HG02885 (cell line): ENCODE measurements at regions not wholly inside any gene's neighbourhood (a gene's known extent, or its start where the extent isn't known, plus 50 kb on each side); places are given as distances from the start of the nearest gene placed in this dataset.
"Not testable (repeated sequence)": the region's sequence is repeated elsewhere in the genome, so short reads cannot be mapped to it uniquely, and the experiment has no call there.

ENCODE experiments used
- ATAC-seq: cut with Tn5 transposase; IDR thresholded peaks from one replicate; pipeline ENCODE4 v1.9.1; 2021; ENCODE audit warnings: mild to moderate bottlenecking; ENCODE audit not compliant: unreplicated experiment, poor library complexity

GRCh38 chr5:54885636-54886035 lies 99.8 kb downstream of the ESM1 start:
- ATAC-seq: no peak

- no peak for ATAC-seq
These were observed 101.2 kb downstream of the ESM1 start for GRCh38 chr5:54884195-54884536.

GRCh38 chr5:54883374-54884194 lies 101.8 kb downstream of the ESM1 start:
- no peak for ATAC-seq

- ATAC-seq: no peak
These were observed 102.6 kb downstream of the ESM1 start for GRCh38 chr5:54882841-54883240.

- no peak for ATAC-seq
These were observed 103.3 kb downstream of the ESM1 start for GRCh38 chr5:54882101-54882500.

- ATAC-seq: no peak
These were observed 103.9 kb downstream of the ESM1 start for GRCh38 chr5:54881286-54882005.

GRCh38 chr5:54876976-54877375 lies 108.4 kb downstream of the ESM1 start:
- no peak for ATAC-seq

- ATAC-seq: no peak
These were observed 108.8 kb downstream of the ESM1 start for GRCh38 chr5:54876556-54876955.

- no peak for ATAC-seq
These were observed 110.9 kb downstream of the ESM1 start for GRCh38 chr5:54874337-54875021.

GRCh38 chr5:54873691-54874090 lies 111.7 kb downstream of the ESM1 start:
- ATAC-seq: no peak

GRCh38 chr5:54872810-54873209 lies 112.6 kb downstream of the ESM1 start:
- ATAC-seq: no peak

- ATAC-seq: no peak
These were observed 115.1 kb downstream of the ESM1 start for GRCh38 chr5:54870271-54870670.

GRCh38 chr5:54869691-54870090 lies 115.7 kb downstream of the ESM1 start:
- no peak for ATAC-seq

- ATAC-seq: peak; percentile 68
These were observed 116.6 kb downstream of the ESM1 start for GRCh38 chr5:54868511-54869483.

GRCh38 chr5:54867310-54867944 lies 118.0 kb downstream of the ESM1 start:
- peak; percentile 45 for ATAC-seq

GRCh38 chr5:54864911-54865515 lies 120.4 kb downstream of the ESM1 start:
- not testable (repeated sequence) for ATAC-seq

- ATAC-seq: no peak
These were observed 123.4 kb downstream of the ESM1 start for GRCh38 chr5:54862036-54862435.

GRCh38 chr5:54861212-54861894 lies 124.0 kb downstream of the ESM1 start:
- no peak for ATAC-seq

- ATAC-seq: no peak
These were observed 125.1 kb downstream of the ESM1 start for GRCh38 chr5:54860321-54860720.
